ENCODE measurements at regions not wholly inside any gene's neighbourhood (a gene's known extent, or its start where the extent isn't known, plus 50 kb on each side); places are given as distances from the start of the nearest gene placed in this dataset.

DNA sequence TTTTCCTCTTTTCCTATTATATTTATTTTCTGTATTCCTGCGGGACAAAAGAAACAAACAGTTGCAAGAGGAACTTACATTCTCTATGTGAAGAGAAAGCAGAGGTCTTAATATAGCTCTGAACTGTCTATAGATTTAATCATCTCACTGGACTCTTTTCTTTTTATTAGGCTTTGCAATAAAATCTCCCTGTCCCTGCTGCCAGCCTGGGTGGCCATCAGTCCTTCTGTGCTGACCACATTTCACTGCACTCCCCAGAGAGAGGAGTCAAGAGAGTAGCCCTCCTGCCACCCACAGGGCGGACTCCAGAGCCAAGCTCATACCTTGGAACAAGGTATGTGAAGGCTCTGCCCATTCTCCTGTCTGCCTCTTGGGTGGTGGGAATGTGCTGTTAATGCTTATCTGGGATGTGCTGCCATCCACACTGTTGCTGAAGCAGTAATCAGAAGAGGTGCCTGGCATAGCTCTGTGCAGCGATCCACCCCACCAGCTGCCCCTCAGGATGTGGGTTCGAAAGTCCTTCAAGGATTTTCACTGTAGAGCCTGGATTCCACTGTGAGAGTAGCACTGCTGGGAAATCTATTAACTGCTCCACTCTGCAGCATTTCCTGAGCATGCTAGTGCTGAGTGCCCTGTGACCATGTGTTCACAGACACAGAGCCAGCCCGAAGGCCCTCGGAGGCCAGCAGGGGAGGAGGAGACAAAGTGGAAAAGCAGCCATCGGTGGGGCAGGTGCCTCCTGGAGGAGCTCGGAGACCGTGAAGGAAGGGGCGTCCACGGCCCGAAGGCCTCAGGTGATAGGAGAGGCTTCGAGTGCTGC lies 334.6 kb downstream of the MED10 start:
- peaks cover 6% of the 10 kb centered on the region for H3K4me1 Mint-ChIP-seq
- H3K4me3 Mint-ChIP-seq, result no peak overlapping the region
- no peaks in the 10 kb centered on the region for H3K9me3 Mint-ChIP-seq
- peaks cover 30% of the 10 kb centered on the region for H3K27me3 Mint-ChIP-seq (ENCODE audit: low read depth)
- DNase-seq (ENCODE audit: low spot score in 2 of 2, unreplicated experiment in 2 of 2), result no peak
- H3K27ac Mint-ChIP-seq, result no peak overlapping the region
- H3K36me3 Mint-ChIP-seq, result no peaks in the 10 kb centered on the region
- TF ChIP-seq, protein P1, sequence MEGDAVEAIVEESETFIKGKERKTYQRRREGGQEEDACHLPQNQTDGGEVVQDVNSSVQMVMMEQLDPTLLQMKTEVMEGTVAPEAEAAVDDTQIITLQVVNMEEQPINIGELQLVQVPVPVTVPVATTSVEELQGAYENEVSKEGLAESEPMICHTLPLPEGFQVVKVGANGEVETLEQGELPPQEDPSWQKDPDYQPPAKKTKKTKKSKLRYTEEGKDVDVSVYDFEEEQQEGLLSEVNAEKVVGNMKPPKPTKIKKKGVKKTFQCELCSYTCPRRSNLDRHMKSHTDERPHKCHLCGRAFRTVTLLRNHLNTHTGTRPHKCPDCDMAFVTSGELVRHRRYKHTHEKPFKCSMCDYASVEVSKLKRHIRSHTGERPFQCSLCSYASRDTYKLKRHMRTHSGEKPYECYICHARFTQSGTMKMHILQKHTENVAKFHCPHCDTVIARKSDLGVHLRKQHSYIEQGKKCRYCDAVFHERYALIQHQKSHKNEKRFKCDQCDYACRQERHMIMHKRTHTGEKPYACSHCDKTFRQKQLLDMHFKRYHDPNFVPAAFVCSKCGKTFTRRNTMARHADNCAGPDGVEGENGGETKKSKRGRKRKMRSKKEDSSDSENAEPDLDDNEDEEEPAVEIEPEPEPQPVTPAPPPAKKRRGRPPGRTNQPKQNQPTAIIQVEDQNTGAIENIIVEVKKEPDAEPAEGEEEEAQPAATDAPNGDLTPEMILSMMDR (IDR thresholded peaks at IDR 0.05; ENCODE audit: unreplicated experiment), result no peak

DNA sequence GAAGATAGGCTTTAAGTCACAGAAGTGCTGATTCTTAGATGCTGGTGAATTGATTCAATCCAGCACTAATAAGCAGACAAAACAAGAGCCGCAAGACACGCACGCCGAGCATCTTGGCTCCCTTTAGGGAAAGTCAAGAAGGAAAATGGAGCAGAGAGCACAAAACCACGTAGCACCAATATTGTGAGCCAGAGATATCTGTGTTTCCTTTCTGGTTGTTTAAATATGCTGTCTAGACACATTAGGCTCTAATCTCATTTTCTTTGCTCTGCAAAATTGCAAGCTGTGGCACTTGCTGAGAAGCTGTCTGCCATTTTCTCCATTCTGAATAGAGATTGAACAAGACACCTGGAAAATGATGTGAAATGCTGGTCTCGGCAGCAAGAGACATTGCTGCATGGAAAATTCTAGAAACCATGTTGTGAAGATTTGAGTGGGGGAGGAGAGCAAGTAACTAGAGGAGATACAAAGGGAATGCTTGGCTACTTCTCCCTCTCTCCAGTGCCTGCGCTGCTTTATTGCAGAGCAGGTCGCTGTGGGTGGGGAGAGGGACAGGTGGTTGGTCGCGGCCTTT lies 336.3 kb downstream of the MED10 start:
- H3K27me3 Mint-ChIP-seq (ENCODE audit: low read depth), result peaks cover 38% of the 10 kb centered on the region
- no peak overlapping the region for H3K27ac Mint-ChIP-seq
- peaks cover 6% of the 10 kb centered on the region for H3K4me1 Mint-ChIP-seq
- H3K36me3 Mint-ChIP-seq, result no peaks in the 10 kb centered on the region
- no peak overlapping the region for H3K4me3 Mint-ChIP-seq
- no peak for DNase-seq (ENCODE audit: low spot score in 2 of 2, unreplicated experiment in 2 of 2)
- no peaks in the 10 kb centered on the region for H3K9me3 Mint-ChIP-seq
- TF ChIP-seq, protein P1 (IDR thresholded peaks at IDR 0.05; ENCODE audit: unreplicated experiment), result no peak

DNA sequence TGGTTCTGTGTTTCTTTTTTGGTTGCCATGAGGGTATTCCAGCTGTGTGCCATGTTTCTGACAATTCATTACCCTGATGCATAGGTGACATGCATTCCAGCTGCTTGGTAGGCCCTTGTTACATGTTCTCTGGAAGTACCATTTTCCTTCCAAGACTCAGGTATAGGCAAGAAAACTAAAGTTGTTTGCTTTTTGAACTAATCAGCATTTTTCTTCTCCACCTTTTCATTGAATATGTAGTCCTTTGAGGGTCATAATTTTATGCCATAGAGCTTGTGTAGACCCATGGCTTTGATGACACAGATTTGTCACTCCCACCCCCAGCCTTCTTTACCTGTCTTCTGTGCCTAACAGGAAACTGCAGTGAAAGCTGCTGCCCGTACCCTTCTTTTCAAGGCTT lies 339.2 kb downstream of the MED10 start:
- no peaks in the 10 kb centered on the region for H3K4me1 Mint-ChIP-seq
- TF ChIP-seq, protein P1 (IDR thresholded peaks at IDR 0.05; ENCODE audit: unreplicated experiment), result no peak
- no peak overlapping the region for H3K27ac Mint-ChIP-seq
- peaks cover 41% of the 10 kb centered on the region for H3K27me3 Mint-ChIP-seq (ENCODE audit: low read depth)
- no peaks in the 10 kb centered on the region for H3K9me3 Mint-ChIP-seq
- no peak for DNase-seq (ENCODE audit: low spot score in 2 of 2, unreplicated experiment in 2 of 2)
- H3K4me3 Mint-ChIP-seq, result no peak overlapping the region
- H3K36me3 Mint-ChIP-seq, result no peaks in the 10 kb centered on the region

DNA sequence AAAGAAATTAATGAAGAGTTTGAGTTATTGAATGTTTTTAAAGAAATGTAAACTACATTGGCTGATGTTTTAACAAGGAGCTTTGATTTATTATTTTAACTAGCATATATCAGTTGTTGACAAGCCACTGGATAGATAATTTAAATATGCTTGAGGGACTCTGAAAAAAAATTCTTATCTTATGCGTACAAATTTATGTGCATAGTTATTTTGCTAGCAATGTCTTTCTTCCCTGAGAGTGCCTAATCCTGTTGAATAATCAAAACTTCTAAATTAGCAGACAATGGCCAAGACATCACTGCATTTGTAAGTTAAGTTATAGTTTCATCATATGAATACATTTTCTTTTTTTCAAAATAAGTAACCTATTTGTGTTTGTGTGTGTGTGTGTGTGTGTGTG lies 342.3 kb downstream of the MED10 start:
- no peak overlapping the region for H3K27ac Mint-ChIP-seq
- H3K4me1 Mint-ChIP-seq, result no peaks in the 10 kb centered on the region
- no peaks in the 10 kb centered on the region for H3K36me3 Mint-ChIP-seq
- no peak for DNase-seq (ENCODE audit: low spot score in 2 of 2, unreplicated experiment in 2 of 2)
- H3K4me3 Mint-ChIP-seq, result no peak overlapping the region
- TF ChIP-seq, protein P1 (IDR thresholded peaks at IDR 0.05; ENCODE audit: unreplicated experiment), result no peak
- H3K9me3 Mint-ChIP-seq, result peaks cover 18% of the 10 kb centered on the region
- peaks cover 31% of the 10 kb centered on the region for H3K27me3 Mint-ChIP-seq (ENCODE audit: low read depth)

DNA sequence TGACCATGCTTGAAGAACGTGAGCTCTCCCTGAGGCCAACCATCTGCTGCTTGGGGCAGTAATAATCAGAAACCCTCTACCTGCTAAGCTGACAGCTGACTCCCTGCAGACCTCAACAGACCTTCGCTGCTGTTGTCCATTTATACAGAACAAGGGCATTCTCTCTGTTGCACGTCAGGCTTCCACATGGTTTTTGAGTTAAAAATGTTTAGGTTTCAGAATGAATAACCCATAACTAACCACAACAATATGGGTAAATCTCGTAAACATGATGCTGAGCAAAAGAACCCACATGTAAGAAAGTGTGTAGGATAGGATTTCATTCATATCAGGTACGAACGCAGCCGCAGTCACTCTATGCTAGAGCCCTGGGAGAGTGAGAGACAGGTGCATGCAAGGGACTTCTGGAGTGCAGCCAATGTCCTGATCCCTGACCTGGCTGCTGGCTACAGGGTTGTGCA lies 348.5 kb downstream of the MED10 start:
- no peak for DNase-seq (ENCODE audit: low spot score in 2 of 2, unreplicated experiment in 2 of 2)
- Mint-ChIP-seq H3K4me3 (no peak overlapping the region), H3K27ac (no peak overlapping the region), H3K27me3 (ENCODE audit: low read depth) (peaks cover 9% of the 10 kb centered on the region), H3K36me3 (no peaks in the 10 kb centered on the region), H3K9me3 (peaks cover 18% of the 10 kb centered on the region), H3K4me1 (peaks cover 5% of the 10 kb centered on the region)
- TF ChIP-seq, protein P1 (IDR thresholded peaks at IDR 0.05; ENCODE audit: unreplicated experiment), result no peak

Data from mesothelial cell of epicardium (in vitro differentiated cells).